Epithelial cell of esophagus (primary cell): ENCODE measurements at regions not wholly inside any gene's neighbourhood (a gene's known extent, or its start where the extent isn't known, plus 50 kb on each side); places are given as distances from the start of the nearest gene placed in this dataset.
"Not testable (repeated sequence)": the region's sequence is repeated elsewhere in the genome, so short reads cannot be mapped to it uniquely, and the experiment has no call there.

Experiments used
- DNase-seq: peaks from one replicate; pipeline ENCODE4 v3.0.0; 2010; ENCODE audit warnings: low read depth
- H3K4me3 ChIP-seq: 2 replicates; pipeline ENCODE4 v1.5.1; 2011; ENCODE audit warnings: mild to moderate bottlenecking, low read length, control low read depth
- TF ChIP-seq, protein P1 (sequence below): IDR thresholded peaks from 2 replicates; pipeline ENCODE4 v1.5.1; 2011; ENCODE audit warnings: low read depth, mild to moderate bottlenecking, low read length, control low read depth, inconsistent platforms; ENCODE audit not compliant: insufficient read depth; ENCODE audit errors: missing control alignments

DNA sequence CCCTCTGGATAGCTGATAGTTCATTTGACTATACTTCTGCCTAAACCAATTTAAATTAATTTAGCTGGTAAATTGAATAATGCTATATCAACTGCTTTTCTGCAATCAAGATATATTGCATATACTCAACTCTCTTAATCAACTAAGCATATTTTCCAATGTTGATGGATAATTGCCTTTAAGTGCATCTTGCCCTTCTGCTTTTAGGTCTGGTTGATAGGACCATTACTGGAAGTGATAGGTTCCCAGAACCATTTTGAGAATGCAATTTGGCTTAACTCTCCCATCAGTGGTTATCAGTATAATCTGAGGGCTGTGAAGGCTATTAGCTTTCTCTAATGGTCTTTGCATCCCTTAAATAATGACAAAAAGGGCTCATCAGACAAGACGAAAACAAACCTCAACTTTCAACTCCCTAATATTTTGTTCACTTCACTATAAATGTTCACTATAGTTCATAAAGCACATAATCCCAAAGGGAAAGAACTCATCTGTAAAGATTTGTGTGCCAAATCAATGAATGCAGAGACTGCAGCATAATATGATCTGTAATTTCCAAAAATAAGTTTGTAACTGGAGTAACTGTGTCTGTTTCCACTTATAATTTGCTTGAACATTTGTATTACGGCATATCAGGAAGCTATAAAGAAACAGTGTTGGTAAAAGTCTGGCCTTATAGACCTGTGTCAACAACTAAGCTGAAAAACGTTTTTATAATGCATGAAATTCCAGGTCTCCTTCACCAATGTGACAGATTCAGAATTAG lies 273.6 kb downstream of the FBXO8 start:
- no peak for DNase-seq
- no peak overlapping the region for H3K4me3 ChIP-seq
- TF ChIP-seq, protein P1, sequence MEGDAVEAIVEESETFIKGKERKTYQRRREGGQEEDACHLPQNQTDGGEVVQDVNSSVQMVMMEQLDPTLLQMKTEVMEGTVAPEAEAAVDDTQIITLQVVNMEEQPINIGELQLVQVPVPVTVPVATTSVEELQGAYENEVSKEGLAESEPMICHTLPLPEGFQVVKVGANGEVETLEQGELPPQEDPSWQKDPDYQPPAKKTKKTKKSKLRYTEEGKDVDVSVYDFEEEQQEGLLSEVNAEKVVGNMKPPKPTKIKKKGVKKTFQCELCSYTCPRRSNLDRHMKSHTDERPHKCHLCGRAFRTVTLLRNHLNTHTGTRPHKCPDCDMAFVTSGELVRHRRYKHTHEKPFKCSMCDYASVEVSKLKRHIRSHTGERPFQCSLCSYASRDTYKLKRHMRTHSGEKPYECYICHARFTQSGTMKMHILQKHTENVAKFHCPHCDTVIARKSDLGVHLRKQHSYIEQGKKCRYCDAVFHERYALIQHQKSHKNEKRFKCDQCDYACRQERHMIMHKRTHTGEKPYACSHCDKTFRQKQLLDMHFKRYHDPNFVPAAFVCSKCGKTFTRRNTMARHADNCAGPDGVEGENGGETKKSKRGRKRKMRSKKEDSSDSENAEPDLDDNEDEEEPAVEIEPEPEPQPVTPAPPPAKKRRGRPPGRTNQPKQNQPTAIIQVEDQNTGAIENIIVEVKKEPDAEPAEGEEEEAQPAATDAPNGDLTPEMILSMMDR, result no peak

DNA sequence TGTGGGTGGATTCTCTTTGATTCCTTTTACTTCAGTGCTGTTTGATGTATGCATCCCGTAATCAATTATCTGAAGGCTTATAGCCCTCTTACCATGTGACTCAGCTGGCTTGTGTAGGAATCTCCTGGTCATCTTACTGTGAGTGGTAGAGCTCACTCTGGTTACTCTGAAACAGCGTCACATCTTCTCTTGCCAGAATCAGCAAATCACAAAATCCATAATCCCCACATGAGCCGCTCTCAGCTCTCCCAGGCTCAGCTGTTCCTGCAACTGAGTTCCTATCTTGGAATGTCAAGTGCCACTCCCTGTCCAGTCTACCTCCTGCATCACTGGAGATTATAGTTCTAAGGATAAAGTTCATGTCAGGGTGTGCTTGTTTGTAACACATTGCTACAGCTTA lies 278.0 kb downstream of the FBXO8 start:
- no peak overlapping the region for H3K4me3 ChIP-seq
- no peak for DNase-seq
- TF ChIP-seq, protein P1, result no peak

DNA sequence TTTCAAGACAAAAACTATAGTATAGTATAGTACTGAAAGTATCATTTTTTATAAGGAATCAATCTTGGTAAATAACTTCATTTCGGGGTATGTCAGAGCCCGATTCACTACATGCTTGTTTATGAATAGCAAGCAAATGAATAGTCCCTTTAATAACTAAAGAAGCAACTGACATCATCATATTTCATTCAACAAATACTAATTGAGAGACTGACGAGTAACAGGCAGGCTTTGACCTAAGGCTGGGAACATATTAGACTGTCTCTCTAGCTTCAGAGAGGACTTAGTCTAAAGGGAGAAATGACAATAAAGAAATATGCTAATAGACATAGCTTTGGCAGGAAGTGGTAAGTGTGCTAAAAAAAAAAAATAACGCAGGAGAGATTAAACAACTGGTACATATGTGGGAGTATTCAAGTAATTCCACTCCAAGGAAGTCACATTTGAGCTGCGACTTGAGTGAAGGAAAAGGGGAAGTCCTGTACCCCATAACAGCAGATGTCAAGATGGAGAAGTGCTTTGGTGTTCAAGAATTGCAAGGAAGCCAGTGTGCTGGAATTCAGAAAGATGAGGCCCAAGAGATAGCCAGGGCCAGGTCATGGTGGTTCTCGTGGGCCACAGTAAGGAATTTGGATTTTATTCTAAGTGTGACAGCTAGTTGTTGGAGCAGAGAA lies 284.9 kb downstream of the FBXO8 start:
- H3K4me3 ChIP-seq, result no peak overlapping the region
- TF ChIP-seq, protein P1, result no peak
- DNase-seq, result no peak

DNA sequence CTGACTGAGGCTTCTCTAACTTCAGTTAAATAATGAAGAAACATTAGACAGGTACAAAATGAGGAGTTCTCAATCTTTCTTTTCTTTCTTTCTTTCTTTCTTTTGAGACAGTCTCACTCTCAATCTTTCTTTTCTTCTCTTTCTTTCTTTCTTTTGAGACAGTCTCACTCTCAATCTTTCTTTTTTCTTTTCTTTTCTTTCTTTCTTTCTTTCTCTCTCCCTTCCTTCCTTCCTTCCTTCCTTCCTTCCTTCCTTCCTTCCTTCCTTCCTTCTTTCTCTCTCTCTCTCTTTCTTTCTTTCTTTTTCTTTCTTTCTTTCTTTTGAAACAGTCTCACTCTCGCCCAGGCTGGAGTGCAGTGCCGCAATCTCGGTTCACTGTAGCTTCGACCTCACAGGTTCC lies 287.7 kb downstream of the FBXO8 start:
- not testable (repeated sequence) for DNase-seq, H3K4me3 ChIP-seq

DNA sequence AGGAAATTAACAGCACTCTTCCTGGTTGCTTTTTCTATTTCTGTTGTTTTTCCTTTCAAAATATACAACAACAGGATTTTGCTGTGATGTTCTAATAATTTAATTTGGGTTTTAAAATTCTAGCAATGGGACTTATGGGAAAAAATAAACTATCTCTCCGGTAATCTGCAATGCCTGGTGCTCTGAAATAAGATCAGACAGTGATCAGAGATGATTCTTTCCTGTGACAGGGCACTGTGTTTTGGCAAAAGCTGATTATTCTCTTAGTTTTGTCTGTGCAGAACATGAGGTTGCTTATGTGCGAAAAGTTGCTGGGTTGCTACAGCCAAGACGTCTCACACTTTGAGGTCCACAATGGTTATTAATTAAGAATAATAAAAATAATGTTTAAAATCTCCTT lies 291.7 kb downstream of the FBXO8 start:
- no peak overlapping the region for H3K4me3 ChIP-seq
- TF ChIP-seq, protein P1, result no peak
- DNase-seq, result no peak

DNA sequence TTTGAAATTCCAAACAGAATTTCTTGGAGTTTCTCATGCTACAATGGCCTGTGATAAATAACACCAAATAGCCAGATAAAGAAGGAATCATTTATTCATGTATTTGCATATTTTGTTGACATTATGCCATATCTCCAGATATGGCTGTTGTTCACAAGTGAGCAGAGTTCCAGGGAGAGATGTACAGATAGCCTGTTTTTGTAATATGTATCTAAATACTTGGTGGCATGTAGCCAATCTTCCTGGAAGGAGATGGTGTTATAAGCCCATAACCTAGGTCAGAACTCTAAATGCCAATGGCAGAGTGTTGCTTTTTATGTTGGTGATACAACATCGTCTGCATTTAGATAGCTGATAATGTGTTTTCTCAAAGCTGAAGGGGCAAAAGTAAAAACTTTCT lies 292.2 kb downstream of the FBXO8 start:
- TF ChIP-seq, protein P1, result no peak
- no peak for DNase-seq
- H3K4me3 ChIP-seq, result no peak overlapping the region

DNA sequence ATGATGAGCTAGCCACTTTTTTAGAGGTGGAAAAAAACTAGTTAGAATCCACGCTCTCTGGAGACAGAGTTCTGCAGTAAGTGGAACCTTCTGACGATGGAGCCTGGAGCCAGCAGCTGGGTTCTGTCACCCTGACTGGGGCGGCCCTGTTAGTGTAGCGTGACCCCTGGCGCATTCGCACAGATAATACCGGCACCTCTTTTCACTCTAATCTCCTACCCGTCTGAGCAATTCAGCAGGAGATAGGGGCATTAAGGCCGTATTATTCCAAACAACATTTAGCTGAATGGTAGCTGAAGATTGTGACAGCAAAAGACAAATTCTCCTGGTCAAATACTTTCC lies 292.6 kb downstream of the FBXO8 start:
- TF ChIP-seq, protein P1, result no peak
- no peak for DNase-seq
- no peak overlapping the region for H3K4me3 ChIP-seq
